Fibroblast of lung (primary cell): ENCODE measurements at regions not wholly inside any gene's neighbourhood (a gene's known extent, or its start where the extent isn't known, plus 50 kb on each side); places are given as distances from the start of the nearest gene placed in this dataset.

Source experiments
- DNase-seq, 2 donors: peaks; one replicate each; pipeline versions ENCODE4 v3.0.0 to v3.0.0-alpha.2; 2010; ENCODE audit warnings: low read depth in 2 of 2
- H2AFZ ChIP-seq: 2 replicates; pipeline ENCODE4 v1.5.1; 2012; ENCODE audit warnings: low read length, control low read depth, inconsistent platforms
- H3K27ac ChIP-seq: 2 replicates; pipeline ENCODE4 v1.5.1; 2011; ENCODE audit warnings: low read length, control low read depth; ENCODE audit not compliant: insufficient read depth
- H3K27me3 ChIP-seq: 2 replicates; pipeline ENCODE4 v1.5.1; 2011; ENCODE audit warnings: mild to moderate bottlenecking, low read length; ENCODE audit not compliant: control insufficient read depth, insufficient read depth
- H3K36me3 ChIP-seq: 2 replicates; pipeline ENCODE4 v1.5.1; 2011; ENCODE audit warnings: low read length; ENCODE audit not compliant: control insufficient read depth, insufficient read depth
- H3K4me1 ChIP-seq: 2 replicates; pipeline ENCODE4 v1.5.1; 2011; ENCODE audit warnings: low read length; ENCODE audit not compliant: control insufficient read depth, insufficient read depth; ENCODE audit errors: extremely low read depth
- H3K4me2 ChIP-seq: 2 replicates; pipeline ENCODE4 v1.5.1; 2011; ENCODE audit warnings: low read length, control low read depth; ENCODE audit not compliant: insufficient read depth; ENCODE audit errors: extremely low read depth
- H3K4me3 ChIP-seq, 4 experiments: fragments of 200-600 bp in 1 of 4; sonication (generic) in 1 of 4; replicated peaks in 1 of 4; 2 replicates each; pipeline ENCODE4 v1.5.1; 2011 to 2016; ENCODE audit warnings: low read length in 4 of 4, low read depth in 3 of 4, mild to moderate bottlenecking in 3 of 4, control low read depth in 2 of 4, inconsistent platforms in 1 of 4, mixed read lengths in 1 of 4; ENCODE audit not compliant: insufficient read depth in 1 of 4; ENCODE audit errors: control extremely low read depth in 1 of 4
- H3K79me2 ChIP-seq: 2 replicates; pipeline ENCODE4 v1.5.1; 2012; ENCODE audit warnings: mild to moderate bottlenecking, low read length, inconsistent platforms; ENCODE audit not compliant: control insufficient read depth, insufficient read depth
- H3K9ac ChIP-seq: 2 replicates; pipeline ENCODE4 v1.5.1; 2011; ENCODE audit warnings: mild to moderate bottlenecking, low read length, control low read depth; ENCODE audit not compliant: insufficient read depth
- H3K9me3 ChIP-seq: 2 replicates; pipeline ENCODE4 v1.5.1; 2012; ENCODE audit warnings: low read depth, low read length; ENCODE audit not compliant: control insufficient read depth, insufficient read depth
- H4K20me1 ChIP-seq: 2 replicates; pipeline ENCODE4 v1.5.1; 2011; ENCODE audit warnings: low read length; ENCODE audit not compliant: control insufficient read depth, insufficient read depth; ENCODE audit errors: extremely low read depth
- CTCF ChIP-seq, 2 donors: IDR thresholded peaks in 1 of 2; conservative IDR thresholded peaks in 1 of 2; 1 replicate in 1 of 2; 2 replicates in 1 of 2; pipeline ENCODE4 v1.5.1; 2011 to 2012; ENCODE audit warnings: low read length in 2 of 2, control low read depth in 1 of 2, inconsistent platforms in 1 of 2, low read depth in 1 of 2, mild to moderate bottlenecking in 1 of 2
- EZH2 ChIP-seq: IDR thresholded peaks from 2 replicates; pipeline ENCODE4 v1.5.1; 2012; ENCODE audit warnings: low read length, control low read depth, mild to moderate bottlenecking; ENCODE audit errors: missing control alignments

- Histone ChIP-seq H4K20me1 (no peaks in the 10 kb centered on the region), H3K36me3 (no peaks in the 10 kb centered on the region), H3K27me3 (no peaks in the 10 kb centered on the region), H3K4me3 (no peak overlapping the region), H3K79me2 (no peaks in the 10 kb centered on the region), H2AFZ (no peak overlapping the region), H3K9me3 (no peaks in the 10 kb centered on the region), H3K27ac (no peak overlapping the region), H3K4me1 (no peaks in the 10 kb centered on the region), H3K9ac (no peak overlapping the region), H3K4me2 (no peak overlapping the region)
- no peak for DNase-seq
- no peak for TF ChIP-seq CTCF (conservative IDR thresholded peaks at IDR 0.05 in 1 of 2, IDR thresholded peaks at IDR 0.05 in 1 of 2; ENCODE audit: low read depth in 1 of 2, low read length in 2 of 2)
These were observed 318.9 kb upstream of the USP25 start for GRCh38 chr21:15410853-15411252.

- no peaks in the 10 kb centered on the region for H3K27me3 ChIP-seq
- no peak for TF ChIP-seq EZH2
- no peak for TF ChIP-seq CTCF (conservative IDR thresholded peaks at IDR 0.05 in 1 of 2, IDR thresholded peaks at IDR 0.05 in 1 of 2; ENCODE audit: low read depth in 1 of 2, low read length in 2 of 2)
- no peaks in the 10 kb centered on the region for H3K9me3 ChIP-seq
- H3K4me2 ChIP-seq: no peak overlapping the region
- H3K36me3 ChIP-seq: no peaks in the 10 kb centered on the region
- H3K9ac ChIP-seq: no peak overlapping the region
- H2AFZ ChIP-seq: no peak overlapping the region
- H3K4me1 ChIP-seq: no peaks in the 10 kb centered on the region
- H3K79me2 ChIP-seq: no peaks in the 10 kb centered on the region
- H3K4me3 ChIP-seq: no peak overlapping the region
- DNase-seq: no peak
- H4K20me1 ChIP-seq: no peaks in the 10 kb centered on the region
- H3K27ac ChIP-seq: no peak overlapping the region
These were observed 315.7 kb upstream of the USP25 start for GRCh38 chr21:15414057-15414456.

GRCh38 chr21:15415541-15416261 is 314.1 kb upstream of the USP25 start:
- no peaks in the 10 kb centered on the region for H3K9me3 ChIP-seq
- no peak overlapping the region for H2AFZ ChIP-seq
- H3K4me3 ChIP-seq: no peak overlapping the region
- H3K4me2 ChIP-seq: no peak overlapping the region
- H3K36me3 ChIP-seq: no peaks in the 10 kb centered on the region
- TF ChIP-seq CTCF (conservative IDR thresholded peaks at IDR 0.05 in 1 of 2, IDR thresholded peaks at IDR 0.05 in 1 of 2; ENCODE audit: low read depth in 1 of 2, low read length in 2 of 2): no peak
- TF ChIP-seq EZH2: no peak
- no peak overlapping the region for H3K27ac ChIP-seq
- no peaks in the 10 kb centered on the region for H3K79me2 ChIP-seq
- no peaks in the 10 kb centered on the region for H3K27me3 ChIP-seq
- no peaks in the 10 kb centered on the region for H4K20me1 ChIP-seq
- H3K4me1 ChIP-seq: no peaks in the 10 kb centered on the region
- DNase-seq: peak in 1 of 2 donors; percentile 78
- no peak overlapping the region for H3K9ac ChIP-seq
